ENCODE measurements at regions not wholly inside any gene's neighbourhood (a gene's known extent, or its start where the extent isn't known, plus 50 kb on each side); places are given as distances from the start of the nearest gene placed in this dataset.
"Not testable (repeated sequence)": the region's sequence is repeated elsewhere in the genome, so short reads cannot be mapped to it uniquely, and the experiment has no call there.

- no peak for DNase-seq (ENCODE audit: low read depth, low spot score)
- in situ Hi-C loops (cut with HindIII; ENCODE audit: low sequenced_read_pairs), result no loop called here
- no peak overlapping the region for H3K4me3 ChIP-seq (ENCODE audit: low read depth, low read length)
- no peak for TF ChIP-seq CTCF (IDR thresholded peaks at IDR 0.05; ENCODE audit: low read depth, low read length)
Measured at GRCh38 chr12:31895449-31896150, 63.6 kb upstream of the RESF1 start.

GRCh38 chr12:31890295-31891285 lies 68.6 kb upstream of the RESF1 start:
- in situ Hi-C loops (cut with HindIII; ENCODE audit: low sequenced_read_pairs), result no loop called here
- DNase-seq (ENCODE audit: low read depth, low spot score), result no peak
- no peak overlapping the region for H3K4me3 ChIP-seq (ENCODE audit: low read depth, low read length)
- no peak for TF ChIP-seq CTCF (IDR thresholded peaks at IDR 0.05; ENCODE audit: low read depth, low read length)

- H3K4me3 ChIP-seq (ENCODE audit: low read depth, low read length), result no peak overlapping the region
- in situ Hi-C loops (cut with HindIII; ENCODE audit: low sequenced_read_pairs), result no loop called here
- DNase-seq (ENCODE audit: low read depth, low spot score), result no peak
- TF ChIP-seq CTCF (IDR thresholded peaks at IDR 0.05; ENCODE audit: low read depth, low read length), result no peak
Measured at GRCh38 chr12:31887109-31887811, 72.0 kb upstream of the RESF1 start.

GRCh38 chr12:31882682-31883081 lies 76.5 kb upstream of the RESF1 start:
- DNase-seq (ENCODE audit: low read depth, low spot score); H3K4me3 ChIP-seq (ENCODE audit: low read depth, low read length); in situ Hi-C loops (cut with HindIII; ENCODE audit: low sequenced_read_pairs): not testable (repeated sequence)

- no peak for TF ChIP-seq CTCF (IDR thresholded peaks at IDR 0.05; ENCODE audit: low read depth, low read length)
- H3K4me3 ChIP-seq (ENCODE audit: low read depth, low read length), result no peak overlapping the region
- no peak for DNase-seq (ENCODE audit: low read depth, low spot score)
- in situ Hi-C loops (cut with HindIII; ENCODE audit: low sequenced_read_pairs), result no loop called here
Measured at GRCh38 chr12:31880340-31880739, 78.9 kb upstream of the RESF1 start.

GRCh38 chr12:31877884-31878283 lies 81.3 kb upstream of the RESF1 start:
- TF ChIP-seq CTCF (IDR thresholded peaks at IDR 0.05; ENCODE audit: low read depth, low read length), result no peak
- in situ Hi-C loops (cut with HindIII; ENCODE audit: low sequenced_read_pairs), result no loop called here
- no peak overlapping the region for H3K4me3 ChIP-seq (ENCODE audit: low read depth, low read length)

More at GRCh38 chr12:31877884-31878283, 81.3 kb upstream of the RESF1 start:
- no peak for DNase-seq (ENCODE audit: low read depth, low spot score)
